HPDE6-E6E7 (cell line): ENCODE measurements at regions not wholly inside any gene's neighbourhood (a gene's known extent, or its start where the extent isn't known, plus 50 kb on each side); places are given as distances from the start of the nearest gene placed in this dataset.

ENCODE experiments used
- DNase-seq: peaks from one replicate; pipeline ENCODE4 v3.0.0; 2011; ENCODE audit warnings: missing footprints; ENCODE audit errors: extremely low spot score

DNA sequence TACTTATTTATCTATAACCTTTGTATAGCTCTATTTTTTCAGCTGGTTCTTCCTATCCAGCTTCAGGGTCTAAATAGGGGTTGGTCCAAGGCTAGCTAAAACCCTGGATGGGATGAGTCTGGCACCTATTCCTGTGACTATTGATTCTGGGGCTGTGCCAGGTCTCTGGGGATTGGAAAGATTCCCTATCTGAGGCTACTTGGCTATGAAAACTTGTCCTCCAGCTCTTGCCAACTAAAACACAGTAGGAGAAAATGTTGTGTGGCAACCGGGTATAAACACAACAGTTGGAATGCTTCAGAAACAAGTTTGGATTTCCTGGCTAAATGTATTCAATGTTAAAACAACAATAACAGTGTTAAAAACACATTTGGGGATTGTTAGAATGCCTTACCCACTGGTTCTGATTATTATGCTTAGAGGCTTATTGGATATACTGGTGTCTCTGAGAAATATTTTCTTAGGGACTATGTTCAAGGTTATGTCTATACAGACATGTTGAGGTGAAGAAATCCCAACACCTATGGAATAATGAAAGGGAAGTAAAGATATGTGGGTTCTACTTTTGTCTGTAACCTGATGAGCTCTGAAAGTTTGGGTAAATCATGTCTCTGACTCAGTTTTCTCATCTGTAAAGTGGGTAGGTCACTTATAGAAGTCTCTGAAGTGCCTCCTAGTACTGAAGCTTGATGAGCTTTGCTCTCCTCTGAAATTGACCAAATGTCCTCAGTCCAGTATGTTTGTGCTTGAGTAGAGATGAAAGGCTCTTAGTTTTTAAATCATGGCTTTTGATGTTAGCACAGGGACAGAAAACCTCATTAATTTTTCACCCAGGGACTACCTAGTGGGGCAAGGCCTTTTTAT is 460.7 kb downstream of the MTX2 start:
- no peak for DNase-seq

GRCh38 chr2:176732780-176733179 is 463.5 kb downstream of the MTX2 start:
- DNase-seq: no peak

DNA sequence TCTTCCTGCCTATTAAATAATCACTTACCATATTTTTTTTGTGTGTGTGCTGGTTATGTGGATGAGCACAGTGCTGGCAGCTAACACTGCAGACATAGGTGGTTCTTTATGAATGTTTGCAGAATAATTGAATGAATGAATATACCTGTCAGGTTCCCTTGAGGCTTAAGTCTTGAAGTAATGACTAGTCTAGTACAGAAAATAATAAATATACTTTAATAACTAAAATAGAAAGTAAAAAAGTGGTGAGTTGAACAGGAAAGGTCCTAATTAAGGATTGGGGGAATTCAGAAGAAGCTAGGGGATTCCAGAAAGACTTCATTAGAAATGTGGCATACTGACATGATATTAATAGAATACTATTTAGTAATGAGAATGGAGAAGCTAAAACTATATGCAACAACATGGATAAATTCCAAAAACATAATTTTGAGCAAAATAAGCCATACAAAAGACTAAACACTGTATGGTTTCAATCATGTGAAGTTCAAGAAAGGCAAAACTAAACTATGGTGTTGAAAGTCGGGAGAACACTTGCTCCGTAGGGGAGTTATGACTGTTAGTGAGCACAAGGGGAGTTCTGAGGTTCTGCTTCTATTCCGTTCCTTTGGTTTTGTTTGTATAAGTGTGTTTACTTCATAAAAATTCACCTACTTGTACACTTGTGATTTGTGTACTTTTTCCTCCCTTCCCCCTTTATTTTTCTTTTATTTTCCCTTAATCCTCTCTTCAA is 464.6 kb downstream of the MTX2 start:
- DNase-seq: no peak

DNA sequence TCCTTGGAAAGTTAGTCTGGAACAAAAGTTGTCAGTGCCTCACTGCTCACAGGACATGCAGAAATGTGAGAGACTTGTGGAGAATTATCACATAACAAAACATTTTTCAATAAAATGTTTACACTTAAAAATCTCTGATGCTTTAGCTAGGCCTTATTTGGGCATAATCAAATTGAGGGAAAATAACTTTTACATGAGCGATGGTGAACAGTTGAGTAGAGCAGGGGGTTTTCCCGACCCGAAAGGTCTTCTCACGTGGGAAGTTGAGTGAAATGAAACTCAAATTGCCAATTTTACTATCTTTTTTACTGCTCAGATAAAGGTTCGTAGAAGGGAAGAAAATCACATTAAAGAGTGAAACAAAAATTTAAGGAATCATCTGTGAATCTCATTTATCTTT is 465.6 kb downstream of the MTX2 start:
- no peak for DNase-seq

GRCh38 chr2:176742271-176742670 is 470.3 kb upstream of the HNRNPA3 start:
- DNase-seq: no peak

GRCh38 chr2:176743671-176744070 is 468.9 kb upstream of the HNRNPA3 start:
- DNase-seq: no peak

- no peak for DNase-seq
Observed at GRCh38 chr2:176744146-176744545, 468.4 kb upstream of the HNRNPA3 start.

DNA sequence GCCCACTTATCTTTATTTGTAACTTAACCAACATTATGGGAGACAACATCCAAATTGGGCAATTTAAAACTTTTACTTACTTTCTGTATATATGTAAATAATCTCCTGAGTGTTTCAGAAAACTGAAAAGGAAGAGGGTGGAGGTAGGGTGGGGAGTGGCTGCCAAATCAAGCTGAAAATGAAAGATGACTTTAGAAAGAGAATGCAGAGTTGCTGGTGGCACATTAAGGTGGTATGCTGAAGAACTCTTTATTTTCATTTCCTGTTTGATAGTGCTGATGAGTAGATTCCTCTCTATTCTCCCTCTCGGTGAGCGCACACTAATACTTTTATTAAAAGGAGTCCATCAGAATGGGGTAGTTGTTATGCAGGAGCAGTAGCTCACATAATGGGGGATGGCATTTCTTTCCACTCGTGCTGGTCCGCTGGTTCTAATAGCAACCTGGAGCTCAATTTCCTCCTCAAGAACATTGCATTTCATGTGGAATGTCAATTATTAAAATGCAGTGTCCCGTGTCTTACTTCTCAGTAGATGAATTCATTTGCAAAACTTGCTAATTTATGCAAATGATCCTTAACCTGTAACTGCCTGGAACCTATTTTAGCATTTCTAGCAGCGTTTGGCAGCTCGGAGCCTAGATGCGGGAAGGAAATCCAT is 466.9 kb upstream of the HNRNPA3 start:
- DNase-seq: no peak

GRCh38 chr2:176746411-176746810 is 466.2 kb upstream of the HNRNPA3 start:
- DNase-seq: no peak

- no peak for DNase-seq
Observed at GRCh38 chr2:176747506-176747905, 465.1 kb upstream of the HNRNPA3 start.

- no peak for DNase-seq
Observed at GRCh38 chr2:176747928-176748327, 464.7 kb upstream of the HNRNPA3 start.

- no peak for DNase-seq
Observed at GRCh38 chr2:176748662-176749061, 463.9 kb upstream of the HNRNPA3 start.

DNA sequence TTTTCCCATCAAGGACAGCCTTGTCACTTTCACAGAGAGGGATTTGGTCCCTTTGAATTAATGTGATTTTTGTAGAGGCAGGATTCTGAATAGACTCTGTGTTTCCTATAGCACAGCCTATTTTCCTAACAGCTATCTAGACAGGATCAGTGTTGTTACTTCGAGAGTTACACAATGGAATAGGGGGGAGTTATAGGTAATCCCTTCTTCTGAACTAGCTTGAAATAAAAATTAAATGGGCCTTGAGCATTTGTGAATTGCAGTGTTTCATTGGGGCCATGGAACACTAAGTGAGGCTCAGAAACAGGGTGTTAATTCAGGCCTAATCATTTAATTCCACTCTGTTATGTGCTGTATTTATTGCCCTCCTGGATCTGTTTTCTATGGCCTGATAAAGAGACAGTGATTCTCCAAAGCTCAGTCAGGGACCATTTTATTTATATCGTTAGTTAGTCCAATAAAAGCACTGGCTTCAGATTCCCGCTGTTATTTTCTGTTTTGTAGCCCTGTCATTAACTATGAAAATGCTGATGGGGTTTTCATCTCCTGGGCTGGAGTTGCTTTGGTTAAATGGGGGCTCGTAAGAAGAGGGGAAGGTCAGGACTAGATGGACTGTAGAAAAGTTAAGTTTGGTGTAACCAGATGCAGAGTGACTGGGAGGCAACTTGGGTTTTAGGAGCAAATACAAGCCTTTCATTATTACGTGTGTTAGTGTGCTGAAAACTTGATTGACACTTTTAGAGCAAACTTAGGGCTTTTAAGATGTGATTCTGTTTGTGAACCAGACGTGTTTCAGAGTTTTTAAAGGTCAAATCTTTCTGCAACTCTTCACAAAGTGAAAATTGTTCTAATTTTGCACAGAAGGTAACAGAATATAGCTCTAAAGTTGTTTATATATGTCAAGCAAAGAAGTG is 461.0 kb upstream of the HNRNPA3 start:
- DNase-seq: no peak

DNA sequence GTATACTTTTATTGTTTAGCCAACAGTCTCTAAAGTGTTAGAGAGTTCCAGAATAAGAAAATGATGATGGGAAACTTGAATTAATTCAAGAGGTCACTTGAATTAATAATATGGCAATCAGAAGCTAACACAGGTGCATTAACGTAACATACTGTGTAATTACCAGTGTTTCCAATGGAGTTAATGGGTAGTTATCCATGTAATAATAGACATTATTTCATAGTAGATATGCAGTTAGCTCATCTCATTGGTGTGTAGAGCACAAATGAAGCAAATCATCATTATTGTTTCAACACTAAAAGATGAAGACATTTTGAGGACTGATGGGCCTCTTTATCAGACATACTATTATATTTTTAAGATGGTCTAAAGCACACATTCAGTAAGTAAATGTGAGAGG is 460.3 kb upstream of the HNRNPA3 start:
- DNase-seq: no peak

- no peak for DNase-seq
Observed at GRCh38 chr2:176753205-176753604, 459.4 kb upstream of the HNRNPA3 start.

DNA sequence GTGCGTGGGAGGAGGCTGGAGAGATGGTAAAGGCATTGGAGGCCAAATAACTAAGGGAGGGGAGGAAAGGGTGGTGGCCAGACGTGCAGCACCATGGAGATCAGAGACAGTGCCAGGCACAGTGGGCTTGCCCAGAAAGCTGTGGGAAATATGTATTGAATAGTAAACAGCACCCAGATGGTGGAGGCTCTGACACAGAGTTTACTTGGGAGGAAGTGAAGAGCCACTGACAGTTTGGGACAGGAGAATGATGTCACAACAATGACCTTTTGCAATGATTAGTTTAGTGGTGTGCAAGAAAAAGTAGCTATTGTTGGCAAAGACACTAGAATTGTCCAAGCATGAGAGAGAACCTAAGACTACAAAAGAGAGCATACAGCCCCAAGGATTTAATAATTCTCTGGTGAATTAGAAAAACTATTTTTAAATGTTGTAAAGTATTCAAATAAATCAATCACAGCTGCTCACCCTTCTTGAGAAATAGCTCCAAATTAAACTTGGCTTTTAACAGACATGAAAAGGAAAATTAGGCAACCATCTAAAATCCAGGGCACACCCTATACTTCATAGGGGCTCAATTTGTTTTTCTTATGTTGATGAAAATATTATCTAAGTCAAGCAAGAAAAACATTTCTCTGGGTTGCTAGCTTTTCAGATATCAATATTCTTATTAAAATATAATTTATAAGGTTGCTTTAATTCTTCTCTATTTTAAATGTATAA is 458.7 kb upstream of the HNRNPA3 start:
- DNase-seq: no peak

GRCh38 chr2:176755537-176756135 is 457.0 kb upstream of the HNRNPA3 start:
- DNase-seq: no peak

DNA sequence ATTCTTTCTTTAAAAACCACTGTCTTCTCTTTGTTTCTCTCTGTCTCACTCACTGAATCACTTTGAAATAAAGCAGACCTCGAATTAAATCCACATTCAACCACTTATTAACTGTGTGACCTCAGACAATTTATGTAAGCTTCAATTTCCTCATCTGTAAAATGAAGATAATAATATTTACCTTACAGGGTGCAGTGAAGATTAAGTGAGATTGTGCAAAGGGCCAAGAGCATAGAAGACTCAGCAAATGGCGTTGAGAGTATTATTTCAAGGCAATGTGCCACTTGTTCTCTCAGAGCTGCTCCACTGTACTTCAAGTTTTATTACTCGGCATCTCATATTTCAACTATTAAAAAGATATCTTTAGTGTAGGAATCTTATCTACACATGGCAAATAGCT is 454.2 kb upstream of the HNRNPA3 start:
- no peak for DNase-seq

- no peak for DNase-seq
Observed at GRCh38 chr2:176760439-176760838, 452.2 kb upstream of the HNRNPA3 start.

DNA sequence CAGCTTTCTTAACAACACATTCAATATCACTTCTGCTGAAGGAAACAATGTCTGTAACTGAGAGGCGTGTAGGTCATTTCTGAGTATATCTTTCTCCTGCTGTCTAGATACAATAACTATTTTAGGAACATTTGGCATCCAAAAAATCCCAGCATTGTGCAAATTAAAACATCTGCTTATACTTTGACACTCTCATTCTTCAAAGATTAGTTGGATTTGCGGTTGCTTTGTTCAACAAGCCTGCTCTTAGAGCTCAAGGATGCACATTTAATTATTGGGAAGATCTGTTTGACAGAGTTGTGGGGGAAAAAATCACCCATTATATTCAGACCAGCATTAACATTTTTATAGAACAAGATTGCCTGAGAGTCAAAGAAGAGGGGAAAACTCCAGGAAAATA is 449.5 kb upstream of the HNRNPA3 start:
- no peak for DNase-seq
